Memory B cell (primary cell): ENCODE measurements at regions not wholly inside any gene's neighbourhood (a gene's known extent, or its start where the extent isn't known, plus 50 kb on each side); places are given as distances from the start of the nearest gene placed in this dataset.

Experiments
- ATAC-seq: fragments of 150-1000 bp; cut with Tn5 transposase; 2 replicates; pipeline ENCODE4 v1.10.0; 2021; ENCODE audit warnings: low read depth, mild to moderate bottlenecking, moderate library complexity
- DNase-seq, 2 donors: peaks; one replicate each; pipeline ENCODE4 v3.0.0; 2022; ENCODE audit warnings: low spot score in 2 of 2
- H3K27ac Mint-ChIP-seq: one replicate; pipeline ENCODE4 v1.8.0; 2022; ENCODE audit warnings: mild to moderate bottlenecking, moderate library complexity, mixed read lengths
- H3K27me3 Mint-ChIP-seq: one replicate; pipeline ENCODE4 v1.8.0; 2022; ENCODE audit warnings: mixed read lengths
- H3K36me3 Mint-ChIP-seq: one replicate; pipeline ENCODE4 v1.8.0; 2022; ENCODE audit warnings: mild to moderate bottlenecking, mixed read lengths
- H3K4me1 Mint-ChIP-seq: one replicate; pipeline ENCODE4 v1.8.0; 2022; ENCODE audit warnings: mixed read lengths
- H3K4me3 Mint-ChIP-seq: one replicate; pipeline ENCODE4 v1.8.0; 2022; ENCODE audit warnings: mild to moderate bottlenecking, moderate library complexity, mixed read lengths
- H3K9me3 Mint-ChIP-seq: one replicate; pipeline ENCODE4 v1.8.0; 2022; ENCODE audit warnings: mixed read lengths

DNA sequence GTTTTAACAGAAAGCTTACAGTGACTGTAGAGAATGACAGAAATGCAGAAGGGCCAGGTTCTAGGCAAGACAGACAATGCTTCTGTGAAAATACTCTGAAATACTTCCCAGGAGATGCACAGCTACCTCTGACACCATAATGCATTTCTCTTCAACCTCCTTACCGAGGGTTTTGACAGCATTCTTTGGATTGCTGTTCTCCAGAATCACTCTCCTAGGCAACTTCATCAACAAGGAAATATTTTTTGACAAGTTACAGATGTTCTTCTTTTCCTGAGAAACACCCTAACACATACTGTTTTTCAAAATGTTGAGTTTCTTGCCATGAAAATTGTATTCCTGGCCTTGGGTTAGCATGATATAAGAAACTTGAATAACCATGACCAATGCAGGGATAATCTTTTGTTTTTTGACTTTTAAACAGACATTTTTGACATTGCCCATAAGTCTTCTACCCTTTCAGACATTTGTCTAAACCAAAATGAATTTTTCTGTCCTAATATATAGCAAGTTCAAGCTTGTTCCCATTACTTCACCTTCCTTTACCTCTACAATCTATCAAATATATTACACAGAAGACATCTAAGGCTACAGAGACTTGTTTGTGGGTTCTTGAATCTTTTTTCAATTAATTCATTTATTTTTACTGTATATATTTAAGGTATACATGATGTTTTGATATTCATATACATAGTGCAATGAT, 108.1 kb downstream of the CCDC34 start:
- H3K27me3 Mint-ChIP-seq = peaks cover 5% of the 10 kb centered on the region
- no peak overlapping the region for H3K4me3 Mint-ChIP-seq
- H3K27ac Mint-ChIP-seq = no peak overlapping the region
- no peak for ATAC-seq
- no peak for DNase-seq
- H3K4me1 Mint-ChIP-seq = no peaks in the 10 kb centered on the region
- no peaks in the 10 kb centered on the region for H3K9me3 Mint-ChIP-seq
- H3K36me3 Mint-ChIP-seq = no peaks in the 10 kb centered on the region

DNA sequence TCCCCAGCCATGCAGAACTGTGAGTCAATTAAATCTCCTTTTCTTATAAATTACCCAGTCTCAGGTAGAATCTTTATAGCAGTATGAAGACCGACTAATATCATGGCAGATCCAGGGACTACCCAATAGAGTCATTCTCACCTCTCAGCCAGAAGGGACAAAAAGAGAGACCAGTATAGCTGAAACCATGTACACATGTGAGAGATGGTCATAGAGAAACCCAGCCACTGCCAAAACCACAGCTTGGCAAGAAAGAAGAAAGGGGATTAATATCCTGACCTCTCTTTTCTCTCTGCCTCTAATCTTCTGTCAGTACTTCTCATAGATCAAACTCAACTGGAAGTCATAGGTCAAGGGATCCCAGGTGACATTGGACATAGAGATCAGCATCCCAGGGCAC, 109.8 kb downstream of the CCDC34 start:
- H3K4me3 Mint-ChIP-seq = no peak overlapping the region
- no peaks in the 10 kb centered on the region for H3K4me1 Mint-ChIP-seq
- no peak for DNase-seq
- no peak for ATAC-seq
- H3K36me3 Mint-ChIP-seq = no peaks in the 10 kb centered on the region
- H3K27me3 Mint-ChIP-seq = peaks cover 5% of the 10 kb centered on the region
- H3K27ac Mint-ChIP-seq = no peak overlapping the region
- H3K9me3 Mint-ChIP-seq = no peaks in the 10 kb centered on the region

DNA sequence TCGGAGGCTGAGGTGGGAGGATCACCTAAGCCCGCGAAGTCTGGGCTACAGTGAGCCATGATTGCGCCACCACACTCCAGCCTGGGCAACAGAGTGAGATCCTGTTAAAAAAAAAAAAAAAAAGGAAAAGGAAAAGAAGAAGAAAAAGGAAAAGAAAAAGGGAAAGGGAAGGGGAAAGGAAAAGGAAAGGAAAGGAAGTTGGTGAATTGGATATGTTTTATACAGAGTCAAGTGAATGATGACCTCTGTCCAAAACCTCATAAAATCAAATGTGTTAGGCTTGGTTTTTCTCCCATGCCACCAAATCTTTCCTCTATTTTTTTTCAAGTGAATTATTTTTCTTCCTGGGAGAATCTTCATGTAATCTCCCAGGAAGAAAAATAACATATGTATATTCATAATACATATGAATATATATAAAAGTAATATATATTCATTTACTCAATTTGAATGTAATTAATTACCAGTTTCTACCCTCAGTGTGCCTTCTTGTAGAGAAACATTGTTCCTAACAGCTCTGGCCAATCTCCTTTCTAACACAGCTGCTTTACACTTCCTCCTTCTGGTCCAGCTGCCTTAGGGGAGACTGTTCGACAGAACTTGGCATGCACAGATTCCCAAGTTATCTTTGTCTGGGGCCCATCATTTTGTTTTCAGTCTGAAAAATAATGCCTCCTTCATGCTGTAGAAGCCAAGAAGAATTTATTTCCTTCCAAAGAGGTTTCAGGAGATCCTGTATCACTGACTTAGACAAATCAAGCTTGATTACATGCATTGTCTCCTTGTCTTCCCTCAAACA, 111.9 kb downstream of the CCDC34 start:
- ATAC-seq = no peak
- Mint-ChIP-seq H3K27ac (no peak overlapping the region), H3K27me3 (peaks cover 2% of the 10 kb centered on the region), H3K36me3 (no peaks in the 10 kb centered on the region), H3K9me3 (no peaks in the 10 kb centered on the region), H3K4me1 (no peaks in the 10 kb centered on the region), H3K4me3 (no peak overlapping the region)
- DNase-seq = no peak

DNA sequence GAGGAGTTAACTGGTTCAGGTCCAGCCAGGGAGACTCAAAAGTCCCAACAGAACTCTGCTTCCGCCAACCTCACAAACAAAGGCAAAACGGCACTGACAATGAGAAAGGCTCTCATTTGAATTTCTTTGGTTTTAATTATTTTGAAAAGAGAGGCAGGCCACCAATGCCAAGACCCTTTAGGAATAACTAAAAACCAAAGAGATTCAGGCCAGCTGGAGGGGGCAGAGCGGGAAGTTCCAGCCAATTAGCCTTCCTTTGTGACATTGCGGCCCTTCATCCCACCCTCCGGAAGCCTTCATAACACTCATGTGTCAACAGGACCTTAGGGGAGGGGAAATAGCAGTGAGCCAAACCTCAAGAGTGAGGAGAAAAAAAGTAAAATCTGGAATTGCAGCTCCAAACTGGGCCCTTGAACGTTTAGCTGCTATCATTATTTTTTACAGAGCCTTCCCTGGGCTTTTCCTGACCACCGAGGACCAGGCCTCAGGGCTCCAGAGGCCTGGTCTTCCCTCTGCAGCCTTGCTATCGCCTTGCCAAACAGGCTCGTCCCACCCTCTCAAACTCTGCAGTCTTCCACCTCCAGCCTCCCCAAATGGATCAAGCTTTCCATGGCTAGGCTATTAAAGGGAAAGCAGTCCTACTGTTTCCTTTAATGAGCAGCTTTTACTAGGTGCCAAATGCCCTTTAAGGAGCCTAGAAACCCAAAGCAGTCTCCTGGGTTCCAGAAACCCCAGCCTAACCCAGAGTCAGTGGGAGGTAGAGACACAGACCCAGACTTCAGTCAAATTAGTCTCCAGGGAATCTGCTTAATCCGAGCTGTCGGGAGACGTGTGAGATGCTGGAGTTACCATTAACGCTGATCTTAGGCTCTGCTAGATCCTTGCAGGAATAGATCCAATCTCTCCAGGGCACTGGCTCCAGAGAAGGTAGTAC, 114.2 kb downstream of the CCDC34 start:
- Mint-ChIP-seq H3K4me3 (no peak overlapping the region), H3K27me3 (peaks cover 3% of the 10 kb centered on the region), H3K27ac (no peak overlapping the region), H3K4me1 (no peaks in the 10 kb centered on the region), H3K9me3 (no peaks in the 10 kb centered on the region), H3K36me3 (no peaks in the 10 kb centered on the region)
- no peak for ATAC-seq
- DNase-seq = no peak

DNA sequence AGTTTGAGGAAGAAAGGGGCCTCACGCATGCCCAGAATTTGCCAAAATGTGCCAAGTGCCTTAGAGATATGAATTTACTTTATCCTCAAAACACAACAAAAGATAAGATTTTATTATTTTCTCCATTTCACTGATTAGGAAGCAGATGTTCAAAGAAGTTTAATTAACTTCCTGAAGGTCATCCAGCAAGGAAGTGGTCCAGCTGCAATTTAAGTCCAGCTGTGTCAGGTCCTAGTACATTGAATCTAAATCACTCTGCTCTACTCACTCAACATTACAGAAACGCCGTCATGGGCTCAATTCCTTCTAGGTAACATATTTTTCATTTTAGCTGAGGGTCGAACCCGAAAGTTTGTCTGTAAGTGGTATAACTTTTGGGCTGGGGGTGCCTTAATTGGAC, 115.4 kb downstream of the CCDC34 start:
- no peak for ATAC-seq
- Mint-ChIP-seq H3K27me3 (peaks cover 3% of the 10 kb centered on the region), H3K9me3 (no peaks in the 10 kb centered on the region), H3K4me1 (no peaks in the 10 kb centered on the region), H3K4me3 (no peak overlapping the region), H3K27ac (no peak overlapping the region), H3K36me3 (no peaks in the 10 kb centered on the region)
- no peak for DNase-seq

DNA sequence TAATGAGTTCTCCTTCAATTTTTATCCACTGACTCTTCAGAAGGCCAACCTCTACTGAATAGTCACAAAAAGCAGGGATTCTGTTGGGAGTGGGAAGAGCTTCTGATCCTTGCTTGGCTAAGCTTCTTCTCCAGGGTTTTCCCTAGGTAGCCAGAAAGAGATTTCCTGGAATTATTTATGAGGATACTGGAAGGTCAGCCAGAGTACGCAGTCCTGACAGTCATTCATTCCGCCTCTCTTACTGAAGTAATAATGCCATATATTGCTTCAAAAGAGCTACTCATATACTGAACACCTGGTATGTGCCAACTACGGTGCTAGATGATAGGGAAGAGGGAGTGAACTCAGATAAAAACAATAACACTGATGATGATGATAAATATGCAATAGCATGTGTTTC, 116.1 kb downstream of the CCDC34 start:
- Mint-ChIP-seq H3K4me1 (no peaks in the 10 kb centered on the region), H3K36me3 (no peaks in the 10 kb centered on the region), H3K9me3 (no peaks in the 10 kb centered on the region), H3K4me3 (no peak overlapping the region), H3K27ac (no peak overlapping the region), H3K27me3 (peaks cover 3% of the 10 kb centered on the region)
- no peak for DNase-seq
- ATAC-seq = no peak

DNA sequence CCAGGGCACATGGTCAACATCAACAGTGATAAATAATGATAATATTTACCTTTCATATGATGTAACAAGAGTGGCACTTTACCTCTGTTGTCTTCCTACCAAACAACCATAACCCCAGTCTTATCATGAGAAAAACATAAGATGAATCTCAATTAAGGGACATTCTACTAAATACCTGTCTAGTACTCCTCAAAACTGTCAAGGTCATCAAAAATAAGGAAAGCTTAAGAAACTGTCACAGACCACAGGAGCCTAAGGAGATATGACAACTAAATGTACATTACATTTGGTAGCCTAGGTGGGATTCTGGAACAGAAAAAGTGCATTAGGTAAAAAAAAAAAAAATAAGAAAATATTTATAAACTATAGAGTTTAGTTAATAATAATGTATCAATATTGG, 118.1 kb downstream of the CCDC34 start:
- DNase-seq (no peak), ATAC-seq (no peak)
- no peaks in the 10 kb centered on the region for H3K36me3 Mint-ChIP-seq
- no peak overlapping the region for H3K4me3 Mint-ChIP-seq
- H3K9me3 Mint-ChIP-seq = no peaks in the 10 kb centered on the region
- H3K4me1 Mint-ChIP-seq = no peaks in the 10 kb centered on the region
- no peak overlapping the region for H3K27ac Mint-ChIP-seq
- H3K27me3 Mint-ChIP-seq = peaks cover 3% of the 10 kb centered on the region

DNA sequence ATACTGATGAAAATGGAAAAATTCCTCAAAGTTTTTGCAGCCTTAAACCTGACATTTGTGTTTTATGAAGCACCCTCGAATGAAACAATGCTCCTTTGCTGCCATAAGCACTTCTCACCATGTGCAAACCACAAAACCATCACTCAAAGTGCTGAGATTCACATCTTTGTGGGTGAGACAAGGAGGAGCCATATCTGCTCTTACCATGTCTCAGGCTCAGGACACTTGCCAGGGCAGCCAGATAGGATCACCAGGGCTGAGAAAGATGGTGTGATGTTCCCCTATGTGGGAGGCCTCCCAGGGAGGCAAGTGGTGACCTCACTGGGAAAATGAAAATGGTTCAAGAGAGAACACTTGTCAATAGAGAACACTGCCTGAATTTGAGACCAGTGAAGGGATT, 120.4 kb downstream of the CCDC34 start:
- ATAC-seq (no peak), DNase-seq (no peak)
- Mint-ChIP-seq H3K9me3 (no peaks in the 10 kb centered on the region), H3K4me3 (no peak overlapping the region), H3K4me1 (no peaks in the 10 kb centered on the region), H3K27ac (no peak overlapping the region), H3K27me3 (peaks cover 3% of the 10 kb centered on the region), H3K36me3 (no peaks in the 10 kb centered on the region)

DNA sequence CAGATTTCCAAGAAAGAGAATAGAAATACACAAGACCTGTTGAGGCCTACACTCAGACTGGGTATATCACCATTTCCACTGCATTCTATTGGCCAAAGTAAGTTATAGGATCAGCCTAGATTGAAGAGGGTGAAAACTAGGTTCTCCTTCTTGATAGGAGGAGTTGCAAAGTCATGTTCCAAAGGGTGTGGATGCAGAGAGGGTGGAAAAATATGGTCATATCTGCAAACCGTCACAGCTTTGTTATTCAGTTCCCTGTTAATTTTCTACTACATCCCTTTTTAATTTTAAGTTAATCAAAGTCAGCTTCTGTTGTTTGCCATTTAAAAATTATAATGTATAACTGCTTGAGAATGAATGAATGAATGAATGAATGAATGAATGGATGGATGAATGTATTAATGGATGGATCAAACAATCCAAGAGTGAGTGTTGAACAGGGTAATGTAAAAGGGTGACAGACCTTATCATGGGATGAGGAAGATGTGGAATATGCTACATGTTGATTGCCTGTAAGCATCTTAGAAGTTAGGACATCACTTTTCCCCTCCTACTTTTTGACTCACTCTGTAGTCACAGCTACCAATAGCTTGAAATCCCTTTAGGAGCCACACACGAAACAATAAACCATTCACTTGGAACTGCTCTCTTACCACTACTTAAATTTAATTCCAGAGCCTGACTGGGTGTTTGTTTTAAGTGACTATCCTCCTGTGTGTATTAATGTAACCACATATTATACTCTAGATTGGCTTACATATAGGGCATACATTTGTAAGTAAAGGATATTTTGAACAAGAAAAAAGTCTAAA, 121.5 kb downstream of the CCDC34 start:
- DNase-seq (no peak), ATAC-seq (no peak)
- Mint-ChIP-seq H3K27ac (no peak overlapping the region), H3K4me3 (no peak overlapping the region), H3K9me3 (no peaks in the 10 kb centered on the region), H3K36me3 (no peaks in the 10 kb centered on the region), H3K4me1 (no peaks in the 10 kb centered on the region), H3K27me3 (peaks cover 3% of the 10 kb centered on the region)

DNA sequence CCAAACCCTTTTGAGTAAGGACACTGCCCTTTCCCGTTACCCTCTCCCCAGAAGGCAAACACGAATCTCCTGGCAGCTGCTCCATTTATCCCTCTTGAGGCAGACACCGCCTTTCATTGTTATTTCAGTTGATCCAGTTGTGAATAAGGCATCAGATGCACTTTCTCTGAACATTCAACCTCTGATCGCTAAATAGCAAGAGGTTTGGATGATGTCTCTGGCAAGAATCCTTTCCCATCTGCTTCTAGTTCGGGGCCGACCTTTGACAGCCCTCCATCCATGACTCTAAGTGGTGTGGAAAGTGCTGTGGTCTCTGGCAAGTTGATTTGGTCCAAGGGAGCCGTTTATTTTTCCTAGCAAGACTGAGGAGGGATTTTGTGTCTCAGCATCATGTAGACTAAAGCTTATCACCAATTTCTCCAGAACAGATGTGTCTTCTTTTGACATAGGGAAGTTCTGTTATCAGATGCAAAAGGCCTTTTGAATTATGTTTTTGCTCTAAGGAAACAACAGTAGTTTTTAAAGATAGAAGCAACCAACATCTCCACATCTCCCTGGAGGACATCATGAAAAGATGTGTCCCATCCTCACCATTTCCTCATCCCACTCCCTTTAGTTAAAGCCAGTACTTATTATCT, 123.6 kb downstream of the CCDC34 start:
- no peak for ATAC-seq
- Mint-ChIP-seq H3K27ac (no peak overlapping the region), H3K4me3 (no peak overlapping the region)

DNA sequence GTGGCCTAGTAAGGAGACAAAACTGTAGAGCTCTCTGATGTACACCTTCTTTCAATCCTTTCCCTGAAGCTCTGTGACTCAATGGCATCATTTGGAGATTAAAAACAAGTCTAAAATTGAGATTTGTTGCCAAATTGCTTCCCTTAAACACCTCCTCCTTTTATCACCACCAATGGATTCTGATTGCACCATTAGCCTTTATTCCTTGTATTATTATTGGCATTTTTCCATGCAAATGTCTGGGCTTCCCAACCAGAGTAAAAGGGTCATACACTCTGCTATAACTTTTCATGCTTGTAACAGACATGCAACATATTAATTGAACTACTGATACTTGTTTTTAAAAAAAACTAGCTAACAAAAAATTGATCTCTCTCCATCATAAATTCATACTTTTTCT, 124.2 kb downstream of the CCDC34 start:
- Mint-ChIP-seq H3K36me3 (no peaks in the 10 kb centered on the region), H3K4me3 (no peak overlapping the region), H3K9me3 (no peaks in the 10 kb centered on the region), H3K27me3 (no peaks in the 10 kb centered on the region), H3K27ac (no peak overlapping the region), H3K4me1 (peaks cover 5% of the 10 kb centered on the region)
- no peak for DNase-seq
- ATAC-seq = no peak

More for the DNA sequence above, 123.6 kb downstream of the CCDC34 start:
- Mint-ChIP-seq H3K9me3 (no peaks in the 10 kb centered on the region), H3K4me1 (no peaks in the 10 kb centered on the region), H3K36me3 (no peaks in the 10 kb centered on the region), H3K27me3 (no peaks in the 10 kb centered on the region)
- DNase-seq = no peak

DNA sequence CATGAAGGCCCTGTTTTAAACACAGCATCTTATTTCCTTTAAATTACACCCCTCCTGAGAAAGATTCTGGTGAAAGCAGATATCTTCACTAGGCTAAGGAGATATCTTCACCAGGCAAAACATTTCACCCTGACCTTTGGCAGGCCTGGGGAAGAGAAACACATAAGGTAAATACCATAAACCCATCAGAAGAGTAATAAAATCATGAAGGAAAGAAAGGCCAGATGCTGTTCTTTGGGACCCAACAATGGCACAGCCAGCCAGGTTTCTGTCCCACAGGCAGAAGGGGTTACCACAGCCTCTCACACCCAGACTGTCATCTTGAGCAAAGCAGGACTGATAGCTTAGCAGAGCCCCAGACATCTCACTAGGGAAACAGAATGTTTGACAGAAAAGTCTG, 125.4 kb downstream of the CCDC34 start:
- H3K9me3 Mint-ChIP-seq = no peaks in the 10 kb centered on the region
- no peak overlapping the region for H3K4me3 Mint-ChIP-seq
- H3K27me3 Mint-ChIP-seq = no peaks in the 10 kb centered on the region
- ATAC-seq (no peak), DNase-seq (no peak)
- H3K4me1 Mint-ChIP-seq = peaks cover 9% of the 10 kb centered on the region
- H3K36me3 Mint-ChIP-seq = no peaks in the 10 kb centered on the region
- no peak overlapping the region for H3K27ac Mint-ChIP-seq

DNA sequence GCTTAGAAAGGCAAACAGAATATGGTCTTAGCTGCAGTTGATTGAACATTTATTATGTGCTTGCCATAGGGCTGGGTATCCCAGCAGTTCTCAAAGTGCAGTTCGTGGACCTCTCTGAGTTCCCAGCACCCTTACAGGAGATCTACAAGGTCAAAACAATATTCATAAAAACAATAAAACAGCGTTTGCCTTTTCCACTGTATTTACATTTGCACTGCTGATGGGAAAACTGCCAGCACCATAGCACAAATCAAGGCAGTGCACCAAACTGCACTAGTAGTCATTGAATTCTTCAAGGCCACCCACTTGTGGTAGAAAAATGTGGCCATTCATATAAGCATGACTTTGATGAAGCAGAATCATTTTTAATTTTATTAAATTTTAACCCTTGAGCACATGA, 128.1 kb downstream of the CCDC34 start:
- Mint-ChIP-seq H3K27me3 (no peaks in the 10 kb centered on the region), H3K9me3 (no peaks in the 10 kb centered on the region), H3K4me1 (peaks cover 9% of the 10 kb centered on the region), H3K27ac (no peak overlapping the region), H3K36me3 (no peaks in the 10 kb centered on the region), H3K4me3 (no peak overlapping the region)
- DNase-seq (no peak), ATAC-seq (no peak)
